ENCODE measurements at regions not wholly inside any gene's neighbourhood (a gene's known extent, or its start where the extent isn't known, plus 50 kb on each side); places are given as distances from the start of the nearest gene placed in this dataset.

DNA sequence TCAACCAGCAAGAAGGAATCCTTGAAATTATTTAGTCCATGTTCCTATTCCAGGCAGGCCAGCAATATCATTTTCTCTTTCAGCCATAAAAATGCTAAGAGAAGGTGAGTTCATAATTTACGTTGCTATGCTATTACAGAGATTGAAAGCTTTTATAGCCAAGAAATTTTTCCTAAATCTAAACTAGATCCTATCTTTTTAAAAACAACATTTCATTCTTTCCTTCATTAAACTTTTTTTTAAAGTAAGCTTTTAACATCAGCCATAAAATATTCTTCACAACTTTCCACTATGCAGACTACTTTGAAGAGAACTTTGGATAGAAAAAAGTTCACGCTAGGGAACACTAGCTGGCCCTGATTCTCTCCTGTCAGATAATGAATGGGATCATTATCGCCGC lies 159.8 kb downstream of the RPS12 start:
- Histone ChIP-seq H3K4me3 (no peak overlapping the region), H3K27me3 (no peaks in the 10 kb centered on the region), H3K27ac (no peak overlapping the region), H3K36me3 (no peaks in the 10 kb centered on the region), H3K9me3 (no peaks in the 10 kb centered on the region), H3K4me1 (no peaks in the 10 kb centered on the region)
- intact Hi-C loops (cut with DNase I; ENCODE audit: low total_unique reads) (no loop called here), in situ Hi-C loops (cut with MboI; ENCODE audit: low pct_ligation_motif_present in 1 of 4, low pct_unique_long_range_greater_than_20kb in 1 of 4, low sequenced_read_pairs in 3 of 4) (loop anchor here in 1 of 4 donors (25.0 kb wide), 1 partner anchor 1113 kb away; no protein-coding TSS in a partner anchor)
- DNase-seq: no peak
- WGBS, 2 donors (ENCODE audit: low coverage in 1 of 2): 77 to 84% methylated on average over 4 of the region's 4 CpGs
- TF ChIP-seq POLR2A (IDR thresholded peaks at IDR 0.05) (no peak), EP300 (IDR thresholded peaks at IDR 0.05; ENCODE audit: low read depth) (no peak), POLR2AphosphoS5 (IDR thresholded peaks at IDR 0.05) (no peak)
- TF ChIP-seq, protein P1, sequence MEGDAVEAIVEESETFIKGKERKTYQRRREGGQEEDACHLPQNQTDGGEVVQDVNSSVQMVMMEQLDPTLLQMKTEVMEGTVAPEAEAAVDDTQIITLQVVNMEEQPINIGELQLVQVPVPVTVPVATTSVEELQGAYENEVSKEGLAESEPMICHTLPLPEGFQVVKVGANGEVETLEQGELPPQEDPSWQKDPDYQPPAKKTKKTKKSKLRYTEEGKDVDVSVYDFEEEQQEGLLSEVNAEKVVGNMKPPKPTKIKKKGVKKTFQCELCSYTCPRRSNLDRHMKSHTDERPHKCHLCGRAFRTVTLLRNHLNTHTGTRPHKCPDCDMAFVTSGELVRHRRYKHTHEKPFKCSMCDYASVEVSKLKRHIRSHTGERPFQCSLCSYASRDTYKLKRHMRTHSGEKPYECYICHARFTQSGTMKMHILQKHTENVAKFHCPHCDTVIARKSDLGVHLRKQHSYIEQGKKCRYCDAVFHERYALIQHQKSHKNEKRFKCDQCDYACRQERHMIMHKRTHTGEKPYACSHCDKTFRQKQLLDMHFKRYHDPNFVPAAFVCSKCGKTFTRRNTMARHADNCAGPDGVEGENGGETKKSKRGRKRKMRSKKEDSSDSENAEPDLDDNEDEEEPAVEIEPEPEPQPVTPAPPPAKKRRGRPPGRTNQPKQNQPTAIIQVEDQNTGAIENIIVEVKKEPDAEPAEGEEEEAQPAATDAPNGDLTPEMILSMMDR (IDR thresholded peaks at IDR 0.05): no peak

DNA sequence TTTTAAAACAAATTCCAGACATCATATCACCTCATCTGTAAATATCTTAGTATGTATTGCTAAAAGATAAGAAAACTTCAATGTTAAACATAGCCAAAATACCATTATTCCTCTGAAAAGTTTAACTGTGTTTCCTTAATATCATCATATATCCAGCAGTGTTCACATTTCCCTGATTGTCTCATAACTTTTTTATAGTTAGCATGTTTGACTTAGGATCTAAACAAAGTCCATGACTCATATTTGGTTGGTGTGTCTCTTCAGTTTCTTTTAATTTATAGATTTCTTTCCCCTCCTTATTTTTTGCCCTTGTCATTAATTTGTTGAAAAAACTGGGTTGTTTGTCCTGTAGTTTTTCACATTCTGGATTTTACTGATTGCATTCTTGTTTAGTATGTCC lies 163.0 kb downstream of the RPS12 start:
- H3K4me3 ChIP-seq: no peak overlapping the region
- H3K27ac ChIP-seq: no peak overlapping the region
- H3K36me3 ChIP-seq: no peaks in the 10 kb centered on the region
- intact Hi-C loops (cut with DNase I; ENCODE audit: low total_unique reads) (no loop called here), in situ Hi-C loops (cut with MboI; ENCODE audit: low pct_ligation_motif_present in 1 of 4, low pct_unique_long_range_greater_than_20kb in 1 of 4, low sequenced_read_pairs in 3 of 4) (no loop called here)
- no peak for TF ChIP-seq POLR2A (IDR thresholded peaks at IDR 0.05)
- TF ChIP-seq, protein P1 (IDR thresholded peaks at IDR 0.05): no peak
- TF ChIP-seq POLR2AphosphoS5 (IDR thresholded peaks at IDR 0.05): no peak
- TF ChIP-seq EP300 (IDR thresholded peaks at IDR 0.05; ENCODE audit: low read depth): no peak
- H3K4me1 ChIP-seq: no peaks in the 10 kb centered on the region
- H3K9me3 ChIP-seq: no peaks in the 10 kb centered on the region
- DNase-seq: no peak
- no peaks in the 10 kb centered on the region for H3K27me3 ChIP-seq

DNA sequence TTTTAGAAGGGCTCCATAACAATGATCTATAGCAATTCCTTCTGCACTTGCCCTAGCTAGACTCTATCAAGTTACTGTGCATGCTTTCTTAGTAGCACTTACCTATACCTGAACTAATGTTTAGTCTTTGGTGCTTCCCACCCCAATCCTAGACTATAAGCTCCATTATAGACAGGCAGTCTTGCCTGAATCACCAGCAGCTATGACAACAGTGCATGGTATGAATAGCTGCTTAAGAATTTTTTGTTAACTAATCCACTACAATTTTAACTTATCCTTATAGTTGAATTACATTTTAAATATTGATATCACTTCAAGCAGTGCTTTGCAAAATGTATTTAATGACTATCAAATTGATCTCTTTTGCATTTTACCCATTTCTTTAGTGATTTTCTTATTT lies 164.3 kb downstream of the RPS12 start:
- in situ Hi-C loops (cut with MboI; ENCODE audit: low pct_ligation_motif_present in 1 of 4, low pct_unique_long_range_greater_than_20kb in 1 of 4, low sequenced_read_pairs in 3 of 4): no loop called here
- TF ChIP-seq POLR2AphosphoS5 (IDR thresholded peaks at IDR 0.05): no peak
- TF ChIP-seq, protein P1 (IDR thresholded peaks at IDR 0.05): no peak

DNA sequence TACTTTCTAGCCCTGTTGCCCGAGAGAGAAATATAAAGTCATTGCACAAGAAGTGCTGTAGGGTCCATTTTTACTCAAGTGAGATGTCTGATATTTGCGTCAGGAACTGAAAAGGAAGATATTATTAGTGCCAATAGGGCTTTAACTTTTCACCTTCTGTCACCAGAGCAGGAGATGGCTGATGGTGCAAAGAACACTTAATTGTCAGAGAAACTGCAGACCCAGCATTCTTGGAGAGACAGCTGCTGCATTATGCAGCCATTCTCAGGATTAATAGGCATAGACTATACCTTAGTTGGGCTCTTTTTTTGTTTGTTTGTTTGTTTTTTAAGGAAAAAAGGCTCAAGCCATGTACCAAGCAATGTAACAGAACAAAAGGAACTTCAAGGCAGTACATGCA lies 179.4 kb downstream of the RPS12 start:
- TF ChIP-seq, protein P1 (IDR thresholded peaks at IDR 0.05): no peak
- no peak for TF ChIP-seq POLR2A (IDR thresholded peaks at IDR 0.05)
- no peak for TF ChIP-seq EP300 (IDR thresholded peaks at IDR 0.05; ENCODE audit: low read depth)
- TF ChIP-seq POLR2AphosphoS5 (IDR thresholded peaks at IDR 0.05): no peak
- Histone ChIP-seq H3K4me1 (no peaks in the 10 kb centered on the region), H3K27ac (no peak overlapping the region), H3K4me3 (no peak overlapping the region), H3K36me3 (no peaks in the 10 kb centered on the region), H3K9me3 (no peaks in the 10 kb centered on the region), H3K27me3 (no peaks in the 10 kb centered on the region)
- in situ Hi-C loops (cut with MboI; ENCODE audit: low pct_ligation_motif_present in 1 of 4, low pct_unique_long_range_greater_than_20kb in 1 of 4, low sequenced_read_pairs in 3 of 4): no loop called here
- 72 to 84% methylated on average over 2 of the region's 2 CpGs for WGBS, 2 donors (ENCODE audit: low coverage in 1 of 2)
- intact Hi-C loops (cut with DNase I; ENCODE audit: low total_unique reads): no loop called here
- DNase-seq: no peak

More for the DNA sequence above, 164.3 kb downstream of the RPS12 start:
- Histone ChIP-seq H3K36me3 (no peaks in the 10 kb centered on the region), H3K27ac (no peak overlapping the region), H3K4me3 (no peak overlapping the region), H3K27me3 (no peaks in the 10 kb centered on the region), H3K4me1 (no peaks in the 10 kb centered on the region), H3K9me3 (no peaks in the 10 kb centered on the region)
- intact Hi-C loops (cut with DNase I; ENCODE audit: low total_unique reads): no loop called here
- no peak for DNase-seq

Data from transverse colon (tissue), 4 donors.